ENCODE measurements at regions not wholly inside any gene's neighbourhood (a gene's known extent, or its start where the extent isn't known, plus 50 kb on each side); places are given as distances from the start of the nearest gene placed in this dataset.

DNA sequence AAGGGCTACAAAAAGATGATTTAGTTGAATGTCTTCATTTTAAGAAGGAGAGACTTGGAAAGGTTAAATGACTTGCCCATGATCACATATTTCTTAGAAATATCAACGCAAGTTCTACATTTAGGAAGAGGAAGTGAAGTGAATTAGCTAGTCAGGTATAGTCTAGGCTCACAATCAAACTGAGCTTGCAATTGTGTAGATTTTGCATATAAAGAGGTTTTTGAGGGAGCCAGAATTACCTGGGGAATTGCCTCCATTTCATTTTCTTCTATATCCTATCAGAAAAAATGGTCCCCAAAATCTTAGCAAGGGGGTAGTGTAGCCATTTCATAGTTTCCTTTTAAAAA is 71.3 kb downstream of the MFAP3 start:
- POLR2A ChIA-PET (ENCODE audit: partially characterized antibody): no interaction called here
- TF ChIP-seq, protein P1, sequence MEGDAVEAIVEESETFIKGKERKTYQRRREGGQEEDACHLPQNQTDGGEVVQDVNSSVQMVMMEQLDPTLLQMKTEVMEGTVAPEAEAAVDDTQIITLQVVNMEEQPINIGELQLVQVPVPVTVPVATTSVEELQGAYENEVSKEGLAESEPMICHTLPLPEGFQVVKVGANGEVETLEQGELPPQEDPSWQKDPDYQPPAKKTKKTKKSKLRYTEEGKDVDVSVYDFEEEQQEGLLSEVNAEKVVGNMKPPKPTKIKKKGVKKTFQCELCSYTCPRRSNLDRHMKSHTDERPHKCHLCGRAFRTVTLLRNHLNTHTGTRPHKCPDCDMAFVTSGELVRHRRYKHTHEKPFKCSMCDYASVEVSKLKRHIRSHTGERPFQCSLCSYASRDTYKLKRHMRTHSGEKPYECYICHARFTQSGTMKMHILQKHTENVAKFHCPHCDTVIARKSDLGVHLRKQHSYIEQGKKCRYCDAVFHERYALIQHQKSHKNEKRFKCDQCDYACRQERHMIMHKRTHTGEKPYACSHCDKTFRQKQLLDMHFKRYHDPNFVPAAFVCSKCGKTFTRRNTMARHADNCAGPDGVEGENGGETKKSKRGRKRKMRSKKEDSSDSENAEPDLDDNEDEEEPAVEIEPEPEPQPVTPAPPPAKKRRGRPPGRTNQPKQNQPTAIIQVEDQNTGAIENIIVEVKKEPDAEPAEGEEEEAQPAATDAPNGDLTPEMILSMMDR (IDR thresholded peaks at IDR 0.05; ENCODE audit: control extremely low read depth in 1 of 3, insufficient read depth in 1 of 3, low read depth in 1 of 3, low read length in 3 of 3): no peak
- TF ChIP-seq SIN3A (conservative IDR thresholded peaks at IDR 0.05 in 1 of 2, IDR thresholded peaks at IDR 0.05 in 1 of 2; ENCODE audit: low read depth in 1 of 2, low read length in 2 of 2) (no peak), KDM4A (IDR thresholded peaks at IDR 0.05; ENCODE audit: low read depth, low read length, severe bottlenecking) (no peak), HDAC6 (IDR thresholded peaks at IDR 0.05; ENCODE audit: low read depth, low read length) (no peak), RXRA (IDR thresholded peaks at IDR 0.05; ENCODE audit: insufficient read depth, low read depth, low read length) (no peak), MAFK (IDR thresholded peaks at IDR 0.05; ENCODE audit: low read depth, low read length) (no peak), EZH2 (IDR thresholded peaks at IDR 0.05; ENCODE audit: low read depth, low read length, severe bottlenecking) (no peak), TAF1 (IDR thresholded peaks at IDR 0.05; ENCODE audit: low read depth, low read length) (no peak), CHD2 (IDR thresholded peaks at IDR 0.05; ENCODE audit: low read length) (no peak), SAP30 (IDR thresholded peaks at IDR 0.05; ENCODE audit: insufficient read depth, insufficient replicate concordance, low read length) (no peak), ASH2L (IDR thresholded peaks at IDR 0.05; ENCODE audit: low read length) (no peak)
- TF ChIP-seq, protein P2, sequence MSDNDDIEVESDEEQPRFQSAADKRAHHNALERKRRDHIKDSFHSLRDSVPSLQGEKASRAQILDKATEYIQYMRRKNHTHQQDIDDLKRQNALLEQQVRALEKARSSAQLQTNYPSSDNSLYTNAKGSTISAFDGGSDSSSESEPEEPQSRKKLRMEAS (IDR thresholded peaks at IDR 0.05): no peak

More for the DNA sequence above, 71.3 kb downstream of the MFAP3 start:
- Histone ChIP-seq H2AFZ (ENCODE audit: low read length) (no peak overlapping the region), H3K4me1 (replicated peaks in 1 of 4; ENCODE audit: control insufficient read depth in 3 of 4, insufficient read depth in 4 of 4, low read length in 3 of 4) (peaks cover 9 to 31% (median 23%) of the 10 kb centered on the region in 4 experiments), H4K20me1 (replicated peaks in 1 of 2; ENCODE audit: control insufficient read depth in 1 of 2, insufficient read depth in 2 of 2, low read length in 2 of 2) (no peaks in the 10 kb centered on the region), H2BK12ac (ENCODE audit: low read depth, low read length) (no peak overlapping the region), H2BK120ac (replicated peaks; ENCODE audit: low read depth, low read length) (no peak overlapping the region), H2BK5ac (ENCODE audit: low read depth, low read length) (no peak overlapping the region), H3K23ac (ENCODE audit: insufficient read length) (no peak overlapping the region), H2AK5ac (ENCODE audit: low read depth, low read length) (no peak overlapping the region), H3K56ac (replicated peaks; ENCODE audit: insufficient read length, low read depth, low read length) (no peak overlapping the region), H3K27me3 (replicated peaks in 1 of 4; ENCODE audit: control insufficient read depth in 3 of 4, extremely low read depth in 1 of 4, insufficient read depth in 3 of 4, low read length in 3 of 4) (no peaks in the 10 kb centered on the region), H3K18ac (ENCODE audit: extremely low read depth, low read length) (no peak overlapping the region), H2BK15ac (ENCODE audit: low read length) (no peak overlapping the region), H3K14ac (ENCODE audit: insufficient read length) (no peak overlapping the region), H4K8ac (ENCODE audit: extremely low read depth, insufficient read depth, low read length) (no peak overlapping the region), H3K27ac (ENCODE audit: low read depth, low read length) (no peak overlapping the region), H3K79me1 (ENCODE audit: low read depth, low read length) (no peaks in the 10 kb centered on the region), H4K5ac (ENCODE audit: insufficient read length, low read depth, low read length) (no peak overlapping the region), H3K9me3 (ENCODE audit: insufficient read depth in 2 of 2, low read depth in 1 of 2, low read length in 1 of 2) (no peaks in the 10 kb centered on the region), H3K79me2 (ENCODE audit: control insufficient read depth in 1 of 2, insufficient read depth in 2 of 2, low read length in 2 of 2) (no peaks in the 10 kb centered on the region), H3K23me2 (ENCODE audit: low read depth, low read length) (no peaks in the 10 kb centered on the region), H3K4me2 (ENCODE audit: insufficient read depth in 1 of 2, low read depth in 2 of 2, low read length in 2 of 2) (0 out of 4 replicates have a peak overlapping the region, but pooled peaks have one; percentile 3 to 15), H3K4me3 (ENCODE audit: extremely low read depth in 1 of 4, insufficient read depth in 2 of 4, low read depth in 3 of 4, low read length in 4 of 4) (no peak overlapping the region), H4K91ac (replicated peaks; ENCODE audit: insufficient read length, low read length) (no peak overlapping the region), H3K9ac (replicated peaks in 1 of 4; ENCODE audit: extremely low read depth in 1 of 4, low read depth in 3 of 4, low read length in 3 of 4) (no peak overlapping the region), H3K4ac (replicated peaks; ENCODE audit: insufficient read length, low read depth, low read length) (no peak overlapping the region), H3K36me3 (ENCODE audit: control insufficient read depth in 2 of 4, insufficient read depth in 4 of 4, low read length in 3 of 4) (no peaks in the 10 kb centered on the region), H2BK20ac (ENCODE audit: low read length) (no peak overlapping the region)
- FAIRE-seq (no peak), DNase-seq (ENCODE audit: low read depth in 1 of 2, low spot score in 2 of 2) (no peak)
- 85% methylated on average over 1 of the region's 1 CpG; no CpG with 5 or more reads in 1 of the 2 experiments for WGBS, 2 experiments (ENCODE audit: extremely low coverage in 1 of 2, insufficient coverage in 1 of 2, insufficient read length in 1 of 2, insufficient replicate concordance in 2 of 2, low coverage in 1 of 2, low lambda C conversion rate in 2 of 2, missing lambda C conversion rate in 1 of 2)
- CTCF ChIA-PET (ENCODE audit: partially characterized antibody): interaction anchor here (0.8 to 4.9 kb wide), 6 partner anchors 19 to 71 kb away, joined by 3 to 27 read pairs (median 4); no protein-coding TSS in a partner anchor
